ENCODE measurements at regions not wholly inside any gene's neighbourhood (a gene's known extent, or its start where the extent isn't known, plus 50 kb on each side); places are given as distances from the start of the nearest gene placed in this dataset.
"Not testable (repeated sequence)": the region's sequence is repeated elsewhere in the genome, so short reads cannot be mapped to it uniquely, and the experiment has no call there.

DNA sequence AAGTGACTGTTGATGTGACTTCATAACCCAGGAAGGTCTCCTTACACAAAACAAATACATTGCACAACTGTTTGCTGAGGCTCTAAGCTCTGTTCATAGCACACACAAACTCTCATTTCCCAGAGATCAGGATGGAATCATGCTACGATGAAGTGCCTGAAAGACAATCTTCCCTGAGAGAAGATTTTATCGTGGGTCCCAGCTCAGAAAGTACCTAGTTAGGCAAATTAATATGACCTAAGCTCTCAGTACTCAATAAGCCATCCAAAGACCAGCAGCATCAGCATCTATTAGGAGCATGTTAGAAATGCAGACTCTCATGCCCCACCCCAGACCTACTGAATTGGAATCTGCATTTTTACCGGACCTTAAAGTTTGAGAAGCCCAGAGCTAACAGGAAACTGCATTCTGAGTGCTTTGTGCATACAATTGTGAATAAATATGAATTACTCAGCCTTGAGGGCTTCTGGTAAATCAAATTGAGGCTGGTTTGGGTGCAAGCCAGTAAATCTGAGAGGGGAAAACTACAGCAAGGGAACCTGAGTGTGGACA is 161.5 kb upstream of the C2CD4B start:
- H3K9ac ChIP-seq (ENCODE audit: low read depth, low read length, poor library complexity): no peak overlapping the region
- no peak overlapping the region for H4K8ac ChIP-seq (ENCODE audit: low read depth, low read length)
- no CpG with 5 or more reads among the region's 3 CpGs for WGBS, 2 donors (ENCODE audit: extremely low coverage in 2 of 2, insufficient read length in 2 of 2, insufficient replicate concordance in 1 of 2)
- no peak overlapping the region for H3K23ac ChIP-seq (ENCODE audit: low read depth, low read length, poor library complexity)
- H2BK15ac ChIP-seq (ENCODE audit: low read length): no peak overlapping the region
- H3K79me1 ChIP-seq (ENCODE audit: low read depth, low read length): no peaks in the 10 kb centered on the region
- no peak overlapping the region for H3K4me2 ChIP-seq (ENCODE audit: insufficient read depth, low read length, poor library complexity, severe bottlenecking)
- peaks cover 0 to 2% (median 0%) of the 10 kb centered on the region in 3 experiments for H3K27me3 ChIP-seq (ENCODE audit: control insufficient read depth in 3 of 3, insufficient read depth in 3 of 3, low read depth in 1 of 3, low read length in 3 of 3)
- no peak overlapping the region for H3K18ac ChIP-seq (ENCODE audit: low read length)
- H3K27ac ChIP-seq (replicated peaks; ENCODE audit: low read length): no peak overlapping the region
- H3K14ac ChIP-seq (ENCODE audit: low read length): no peak overlapping the region
- no peak overlapping the region for H2AK5ac ChIP-seq (ENCODE audit: low read depth, low read length)
- no peak overlapping the region for H2BK120ac ChIP-seq (ENCODE audit: low read depth, low read length)
- H2BK5ac ChIP-seq (ENCODE audit: low read length): no peak overlapping the region
- no peak overlapping the region for H2BK12ac ChIP-seq (ENCODE audit: low read length)
- H3K9me3 ChIP-seq (replicated peaks in 1 of 2; ENCODE audit: control insufficient read depth in 2 of 2, insufficient read depth in 1 of 2, low read depth in 1 of 2, low read length in 2 of 2): no peaks in the 10 kb centered on the region
- DNase-seq (ENCODE audit: low spot score): no peak
- H4K91ac ChIP-seq (ENCODE audit: low read depth, low read length, poor library complexity): no peak overlapping the region
- no peak overlapping the region for H3K4ac ChIP-seq (ENCODE audit: low read length)
- H3K4me1 ChIP-seq (ENCODE audit: control insufficient read depth in 2 of 2, insufficient read depth in 1 of 2, low read depth in 1 of 2, low read length in 2 of 2): peaks cover 2 to 4% of the 10 kb centered on the region in 2 donors
- no peak overlapping the region for H2AFZ ChIP-seq (ENCODE audit: low read length)
- no peak overlapping the region for H3K4me3 ChIP-seq (ENCODE audit: low read length in 2 of 2)
- no peaks in the 10 kb centered on the region for H3K36me3 ChIP-seq (replicated peaks in 1 of 2; ENCODE audit: control insufficient read depth in 2 of 2, insufficient read depth in 2 of 2, low read length in 2 of 2)

DNA sequence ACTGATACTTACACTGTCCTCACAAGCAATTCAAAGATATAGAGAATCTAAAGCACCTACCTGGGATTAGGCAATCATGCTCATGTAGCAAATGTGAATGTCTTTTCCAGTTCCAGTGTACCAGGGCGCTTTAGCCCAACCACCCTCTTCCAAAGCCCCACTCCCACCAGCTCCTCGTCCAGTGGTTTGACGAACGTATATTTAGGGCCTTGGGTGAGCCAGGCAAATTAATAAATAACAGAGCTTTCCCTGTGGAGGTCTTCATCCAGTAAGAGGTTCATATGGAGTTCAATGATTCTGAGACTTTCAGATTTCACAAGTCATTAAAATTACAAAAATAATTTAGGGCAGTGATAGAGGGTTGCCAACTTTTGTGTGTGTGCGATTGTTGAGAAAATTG is 162.3 kb upstream of the C2CD4B start:
- Histone ChIP-seq H2AK5ac (ENCODE audit: low read depth, low read length) (no peak overlapping the region), H3K23ac (ENCODE audit: low read depth, low read length, poor library complexity) (no peak overlapping the region), H4K8ac (ENCODE audit: low read depth, low read length) (no peak overlapping the region), H3K4me3 (ENCODE audit: low read length in 2 of 2) (no peak overlapping the region), H2BK120ac (ENCODE audit: low read depth, low read length) (no peak overlapping the region), H3K79me1 (ENCODE audit: low read depth, low read length) (no peaks in the 10 kb centered on the region), H2BK5ac (ENCODE audit: low read length) (no peak overlapping the region), H3K14ac (ENCODE audit: low read length) (no peak overlapping the region), H2AFZ (ENCODE audit: low read length) (no peak overlapping the region), H3K27ac (replicated peaks; ENCODE audit: low read length) (no peak overlapping the region), H3K4me1 (ENCODE audit: control insufficient read depth in 2 of 2, insufficient read depth in 1 of 2, low read depth in 1 of 2, low read length in 2 of 2) (peaks cover 2 to 4% of the 10 kb centered on the region in 2 donors), H2BK12ac (ENCODE audit: low read length) (no peak overlapping the region), H3K9me3 (replicated peaks in 1 of 2; ENCODE audit: control insufficient read depth in 2 of 2, insufficient read depth in 1 of 2, low read depth in 1 of 2, low read length in 2 of 2) (no peaks in the 10 kb centered on the region), H4K91ac (ENCODE audit: low read depth, low read length, poor library complexity) (no peak overlapping the region), H3K4ac (ENCODE audit: low read length) (no peak overlapping the region), H3K4me2 (ENCODE audit: insufficient read depth, low read length, poor library complexity, severe bottlenecking) (no peak overlapping the region), H3K18ac (ENCODE audit: low read length) (no peak overlapping the region), H3K27me3 (ENCODE audit: control insufficient read depth in 3 of 3, insufficient read depth in 3 of 3, low read depth in 1 of 3, low read length in 3 of 3) (peaks cover 0 to 2% (median 0%) of the 10 kb centered on the region in 3 experiments), H3K9ac (ENCODE audit: low read depth, low read length, poor library complexity) (no peak overlapping the region), H3K36me3 (replicated peaks in 1 of 2; ENCODE audit: control insufficient read depth in 2 of 2, insufficient read depth in 2 of 2, low read length in 2 of 2) (no peaks in the 10 kb centered on the region), H2BK15ac (ENCODE audit: low read length) (no peak overlapping the region)
- no peak for DNase-seq (ENCODE audit: low spot score)
- WGBS, 2 donors (ENCODE audit: extremely low coverage in 2 of 2, insufficient read length in 2 of 2, insufficient replicate concordance in 1 of 2): no CpG with 5 or more reads among the region's 5 CpGs

DNA sequence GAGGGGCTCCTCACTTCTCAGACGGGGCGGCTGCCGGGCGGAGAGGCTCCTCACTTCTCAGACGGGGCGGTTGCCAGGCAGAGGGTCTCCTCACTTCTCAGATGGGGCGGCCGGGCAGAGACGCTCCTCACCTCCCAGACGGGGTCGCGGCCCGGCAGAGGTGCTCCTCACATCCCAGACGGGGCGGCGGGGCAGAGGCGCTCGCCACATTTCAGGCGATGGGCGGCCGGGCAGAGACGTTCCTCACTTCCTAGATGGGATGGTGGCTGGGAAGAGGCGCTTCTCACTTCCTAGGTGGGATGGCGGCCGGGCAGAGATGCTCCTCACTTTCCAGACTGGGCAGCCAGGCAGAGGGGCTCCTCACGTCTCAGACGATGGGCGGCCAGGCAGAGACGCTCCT is 167.4 kb upstream of the C2CD4B start:
- not testable (repeated sequence) for H3K4me3 ChIP-seq (ENCODE audit: low read length in 2 of 2); H3K18ac ChIP-seq (ENCODE audit: low read length); H3K27me3 ChIP-seq (ENCODE audit: control insufficient read depth in 3 of 3, insufficient read depth in 3 of 3, low read depth in 1 of 3, low read length in 3 of 3); H3K9me3 ChIP-seq (replicated peaks in 1 of 2; ENCODE audit: control insufficient read depth in 2 of 2, insufficient read depth in 1 of 2, low read depth in 1 of 2, low read length in 2 of 2); H4K91ac ChIP-seq (ENCODE audit: low read depth, low read length, poor library complexity); H3K4me2 ChIP-seq (ENCODE audit: insufficient read depth, low read length, poor library complexity, severe bottlenecking); H3K23ac ChIP-seq (ENCODE audit: low read depth, low read length, poor library complexity); H3K4ac ChIP-seq (ENCODE audit: low read length); H3K14ac ChIP-seq (ENCODE audit: low read length); H2BK5ac ChIP-seq (ENCODE audit: low read length); H4K8ac ChIP-seq (ENCODE audit: low read depth, low read length); H2BK15ac ChIP-seq (ENCODE audit: low read length); H2BK120ac ChIP-seq (ENCODE audit: low read depth, low read length); H2AK5ac ChIP-seq (ENCODE audit: low read depth, low read length); H3K4me1 ChIP-seq (ENCODE audit: control insufficient read depth in 2 of 2, insufficient read depth in 1 of 2, low read depth in 1 of 2, low read length in 2 of 2); DNase-seq (ENCODE audit: low spot score); H2AFZ ChIP-seq (ENCODE audit: low read length); H3K36me3 ChIP-seq (replicated peaks in 1 of 2; ENCODE audit: control insufficient read depth in 2 of 2, insufficient read depth in 2 of 2, low read length in 2 of 2); H3K27ac ChIP-seq (replicated peaks; ENCODE audit: low read length); H2BK12ac ChIP-seq (ENCODE audit: low read length); H3K9ac ChIP-seq (ENCODE audit: low read depth, low read length, poor library complexity); H3K79me1 ChIP-seq (ENCODE audit: low read depth, low read length)
- no CpG with 5 or more reads among the region's 29 CpGs for WGBS, 2 donors (ENCODE audit: extremely low coverage in 2 of 2, insufficient read length in 2 of 2, insufficient replicate concordance in 1 of 2)

DNA sequence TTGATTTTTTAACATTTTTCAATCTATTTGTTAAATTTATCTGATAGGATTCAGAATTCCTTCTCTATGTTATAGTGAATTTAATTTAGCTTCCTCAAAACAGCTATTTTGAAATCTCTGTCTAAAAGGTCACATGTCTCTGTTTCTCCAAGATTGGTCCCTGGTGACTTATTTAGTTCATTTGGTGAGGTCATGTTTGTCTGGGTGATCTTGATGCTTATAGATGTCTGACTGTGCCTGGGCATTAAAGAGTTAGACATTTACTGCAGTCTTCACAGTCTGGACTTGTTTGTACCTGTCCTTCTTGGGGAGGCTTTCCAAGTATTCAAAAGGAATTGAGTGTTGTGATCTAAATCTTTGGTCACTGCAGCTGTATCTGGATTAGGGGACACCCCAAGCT is 169.5 kb upstream of the C2CD4B start:
- Histone ChIP-seq H3K23ac (ENCODE audit: low read depth, low read length, poor library complexity) (no peak overlapping the region), H3K9me3 (replicated peaks in 1 of 2; ENCODE audit: control insufficient read depth in 2 of 2, insufficient read depth in 1 of 2, low read depth in 1 of 2, low read length in 2 of 2) (no peaks in the 10 kb centered on the region), H2BK120ac (ENCODE audit: low read depth, low read length) (no peak overlapping the region), H3K4me3 (ENCODE audit: low read length in 2 of 2) (no peak overlapping the region), H3K4me2 (ENCODE audit: insufficient read depth, low read length, poor library complexity, severe bottlenecking) (no peak overlapping the region), H3K4ac (ENCODE audit: low read length) (no peak overlapping the region), H2AK5ac (ENCODE audit: low read depth, low read length) (no peak overlapping the region), H3K18ac (ENCODE audit: low read length) (no peak overlapping the region), H3K27ac (replicated peaks; ENCODE audit: low read length) (no peak overlapping the region), H3K14ac (ENCODE audit: low read length) (no peak overlapping the region), H3K4me1 (ENCODE audit: control insufficient read depth in 2 of 2, insufficient read depth in 1 of 2, low read depth in 1 of 2, low read length in 2 of 2) (no peaks in the 10 kb centered on the region), H3K9ac (ENCODE audit: low read depth, low read length, poor library complexity) (no peak overlapping the region), H3K36me3 (replicated peaks in 1 of 2; ENCODE audit: control insufficient read depth in 2 of 2, insufficient read depth in 2 of 2, low read length in 2 of 2) (no peaks in the 10 kb centered on the region), H2BK15ac (ENCODE audit: low read length) (no peak overlapping the region), H4K8ac (ENCODE audit: low read depth, low read length) (no peak overlapping the region), H2AFZ (ENCODE audit: low read length) (no peak overlapping the region), H3K27me3 (ENCODE audit: control insufficient read depth in 3 of 3, insufficient read depth in 3 of 3, low read depth in 1 of 3, low read length in 3 of 3) (no peaks in the 10 kb centered on the region), H3K79me1 (ENCODE audit: low read depth, low read length) (no peaks in the 10 kb centered on the region), H2BK12ac (ENCODE audit: low read length) (no peak overlapping the region), H4K91ac (ENCODE audit: low read depth, low read length, poor library complexity) (no peak overlapping the region), H2BK5ac (ENCODE audit: low read length) (no peak overlapping the region)
- no peak for DNase-seq (ENCODE audit: low spot score)
